Pancreas (tissue), 10 donors: ENCODE measurements at regions not wholly inside any gene's neighbourhood (a gene's known extent, or its start where the extent isn't known, plus 50 kb on each side); places are given as distances from the start of the nearest gene placed in this dataset.

ENCODE experiments used
- ATAC-seq, 4 donors: fragments of 200-7000 bp; cut with Tn5 transposase; one replicate each; pipeline versions ENCODE4 v1.8.0 to v1.9.1; 2020; ENCODE audit warnings: mild to moderate bottlenecking in 4 of 4, moderate library complexity in 4 of 4
- DNase-seq, 6 donors: peaks; one replicate each; pipeline ENCODE4 v3.0.0-alpha.2; 2020
- FAIRE-seq: peaks from 2 replicates; lab custom pipeline; 2012; peaks lifted over from hg19 to GRCh38; lab: Jason Lieb, UNC
- H3K27ac ChIP-seq, 4 donors: fragments of 200-600 bp; sonication (generic); 1 replicate in 3 of 4; 2 replicates in 1 of 4; pipeline versions ENCODE4 v1.5.0 to v1.8.0; 2020
- H3K27me3 ChIP-seq, 4 donors: fragments of 200-600 bp; one replicate each; pipeline ENCODE4 v1.8.0; 2021
- H3K36me3 ChIP-seq, 3 donors: fragments of 200-600 bp; sonication (generic) in 1 of 3; one replicate each; pipeline versions ENCODE4 v1.5.0 to v1.8.0; 2020 to 2021
- H3K4me1 ChIP-seq, 3 donors: fragments of 200-600 bp; one replicate each; pipeline ENCODE4 v1.8.0; 2021
- H3K4me3 ChIP-seq, 4 donors: fragments of 200-600 bp; sonication (generic) in 2 of 4; one replicate each; pipeline versions ENCODE4 v1.5.0 to v1.8.0; 2020 to 2021
- H3K9me3 ChIP-seq, 4 donors: fragments of 200-600 bp; one replicate each; pipeline ENCODE4 v1.8.0; 2021
- CTCF ChIP-seq, 4 donors: fragments of 200-600 bp; sonication (generic) in 3 of 4; IDR thresholded peaks; one replicate each; pipeline versions ENCODE4 v1.5.0 to v1.8.0; 2021; ENCODE audit warnings: antibody characterized with exemption in 4 of 4
- WGBS, 2 donors: extraction: QIAGEN DNeasy Blood & Tissue Kit; methylation state at CpG; one replicate each; pipeline ENCODE4 v1.1.7; 2013; 5-methylcytosine and 5-hydroxymethylcytosine counted together
- intact Hi-C, 3 donors: fragments of 100-400 bp; cut with DNase I; formaldehyde crosslinking; loops; one replicate each; pipeline versions ENCODE4 v1.11.1 to v1.14.2; 2022
- donor health status: healthy with polysubstance abuse.
- donor health status: DM: no; HTN: no; CAD: no; lungs with moderate emphysema.
- donor health status: DM: no; HTN: no; CAD: no.
- donor health status: control.
- donor health status: control.
- donor health status: Bipolar disorder and iron deficiency.
- donor health status: DM: yes; HTN: yes; CAD: no.
- donor health status: DM: no; HTN: no; CAD: no.
- donor health status: DM: no; HTN: no; CAD: no.
- donor health status: DM: yes; HTN: yes; CAD: no.

DNA sequence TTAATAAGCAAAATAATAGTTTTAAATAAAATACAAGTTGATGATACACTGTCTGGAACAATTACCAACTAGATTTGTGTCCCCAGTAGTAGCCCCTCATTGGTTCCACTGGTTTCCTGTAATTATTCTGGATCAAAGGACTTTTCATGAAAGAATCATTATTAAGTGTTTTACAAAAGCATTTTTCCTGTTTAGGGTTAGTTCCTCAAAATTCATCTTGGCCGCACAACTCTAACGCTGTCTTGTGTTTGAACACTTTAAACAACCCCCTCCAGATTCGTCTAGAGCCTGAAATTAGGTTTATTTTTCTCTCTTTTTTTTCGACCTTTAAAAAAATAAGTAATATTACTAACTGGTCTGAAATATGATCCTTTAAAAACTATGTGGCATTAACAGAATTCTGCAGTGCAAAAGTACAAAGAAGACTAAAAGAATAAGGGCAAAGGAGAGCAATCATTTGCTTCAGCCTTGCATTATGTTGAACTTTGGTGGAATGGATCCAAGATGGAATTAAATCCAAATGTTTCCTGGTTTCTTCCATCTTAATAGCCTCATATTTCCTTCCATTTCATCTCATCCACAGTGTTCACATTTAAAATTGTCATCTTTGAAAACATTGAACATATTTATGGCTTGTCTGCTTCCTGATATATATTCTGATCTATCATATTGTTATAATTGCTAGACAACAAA lies 678.4 kb downstream of the IRS1 start:
- Histone ChIP-seq H3K4me1 (peaks cover 0 to 19% (median 9%) of the 10 kb centered on the region in 3 donors), H3K9me3 (no peaks in the 10 kb centered on the region), H3K27ac (no peak overlapping the region), H3K36me3 (no peaks in the 10 kb centered on the region), H3K27me3 (no peaks in the 10 kb centered on the region), H3K4me3 (no peak overlapping the region)
- WGBS, 2 donors, result 59 to 64% methylated on average over 4 of the region's 4 CpGs
- no peak for TF ChIP-seq CTCF (IDR thresholded peaks at IDR 0.05)
- no peak for ATAC-seq
- FAIRE-seq, result no peak
- DNase-seq, result no peak
- intact Hi-C loops, result no loop called here

DNA sequence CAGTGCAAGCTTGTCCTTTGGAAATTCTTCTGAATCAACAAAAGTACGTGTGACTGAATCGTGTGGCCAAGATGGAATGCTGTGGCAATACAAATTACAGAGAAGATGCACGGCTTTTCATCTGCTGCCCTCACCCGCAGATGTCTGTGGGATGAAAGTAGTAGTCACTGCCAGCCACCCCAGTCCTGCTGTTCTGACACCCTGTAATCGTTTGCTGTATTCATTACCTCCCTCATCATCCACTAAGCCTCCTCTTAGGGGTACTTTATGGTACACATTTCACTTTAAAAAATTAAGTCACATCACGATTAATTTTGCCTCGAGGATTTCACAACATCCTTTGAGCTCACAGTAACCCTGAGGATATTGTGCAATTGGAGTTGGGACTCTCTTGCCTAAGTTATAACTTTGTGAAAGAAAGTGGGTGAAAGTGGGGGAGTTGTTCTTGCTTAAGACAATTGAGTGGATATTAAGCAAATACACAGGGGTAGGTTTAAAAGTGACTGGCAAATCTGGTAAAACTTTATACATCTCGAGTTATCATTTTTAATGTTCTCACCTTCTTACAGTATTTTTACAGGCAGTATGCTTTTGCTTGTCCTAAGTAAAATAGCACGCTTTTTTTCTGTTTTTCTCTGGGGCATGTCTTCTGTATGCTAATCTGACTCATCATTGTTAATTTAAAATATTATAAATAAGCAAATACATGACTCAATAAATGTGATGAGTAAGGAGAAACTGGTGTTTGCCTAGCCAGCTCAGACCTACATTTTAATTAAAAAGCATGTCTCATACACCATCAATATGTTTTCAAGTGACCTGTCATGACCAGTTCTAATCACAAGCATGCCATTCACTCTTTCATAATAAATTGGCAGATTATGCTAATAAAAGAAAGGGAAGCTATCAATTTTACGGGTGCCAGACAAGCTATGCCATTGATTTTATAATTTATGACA lies 680.9 kb downstream of the IRS1 start:
- FAIRE-seq (no peak), ATAC-seq (peak in 3 of 4 donors; percentile 57 to 70 (median 63)), DNase-seq (no peak)
- intact Hi-C loops, result no loop called here
- H3K36me3 ChIP-seq, result no peaks in the 10 kb centered on the region
- no peaks in the 10 kb centered on the region for H3K27me3 ChIP-seq
- 27 to 31% methylated on average over 10 of the region's 10 CpGs for WGBS, 2 donors
- peaks cover 0 to 5% (median 0%) of the 10 kb centered on the region in 3 donors for H3K4me1 ChIP-seq
- no peak overlapping the region for H3K4me3 ChIP-seq
- no peaks in the 10 kb centered on the region for H3K9me3 ChIP-seq
- H3K27ac ChIP-seq, result peak overlapping the region in 1 of 4 donors; percentile 10
- TF ChIP-seq CTCF (IDR thresholded peaks at IDR 0.05), result no peak

DNA sequence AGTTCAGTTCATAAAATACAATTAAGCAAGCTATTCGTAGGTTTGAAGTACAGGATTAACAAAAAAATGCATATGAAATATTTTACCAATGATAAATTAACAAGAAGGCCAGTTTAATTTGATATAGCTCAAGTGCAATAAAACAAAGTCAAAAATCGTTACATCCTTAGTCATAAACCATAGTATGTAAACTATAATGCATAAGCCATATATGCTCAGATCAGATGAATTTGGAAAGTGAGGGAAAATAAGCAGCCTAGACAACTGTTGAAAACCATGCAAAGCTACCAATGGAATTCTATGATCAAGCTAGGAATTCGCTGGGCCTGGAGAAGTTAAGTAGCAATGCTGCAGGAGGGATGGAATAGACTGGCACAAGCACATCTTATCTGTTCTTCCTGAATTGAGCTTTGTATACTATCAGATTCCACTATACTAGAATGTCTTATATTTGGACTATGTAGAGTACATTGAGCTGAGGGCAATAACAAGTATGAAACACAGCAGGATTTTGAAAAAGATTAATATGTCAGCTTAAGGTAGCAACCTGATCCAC lies 682.0 kb downstream of the IRS1 start:
- Histone ChIP-seq H3K27me3 (no peaks in the 10 kb centered on the region), H3K27ac (no peak overlapping the region), H3K36me3 (no peaks in the 10 kb centered on the region), H3K4me3 (no peak overlapping the region), H3K9me3 (no peaks in the 10 kb centered on the region), H3K4me1 (peaks cover 0 to 5% (median 0%) of the 10 kb centered on the region in 3 donors)
- 64 to 65% methylated on average over 3 of the region's 3 CpGs for WGBS, 2 donors
- ATAC-seq (no peak), DNase-seq (no peak), FAIRE-seq (no peak)
- TF ChIP-seq CTCF (IDR thresholded peaks at IDR 0.05), result no peak
- intact Hi-C loops, result no loop called here

DNA sequence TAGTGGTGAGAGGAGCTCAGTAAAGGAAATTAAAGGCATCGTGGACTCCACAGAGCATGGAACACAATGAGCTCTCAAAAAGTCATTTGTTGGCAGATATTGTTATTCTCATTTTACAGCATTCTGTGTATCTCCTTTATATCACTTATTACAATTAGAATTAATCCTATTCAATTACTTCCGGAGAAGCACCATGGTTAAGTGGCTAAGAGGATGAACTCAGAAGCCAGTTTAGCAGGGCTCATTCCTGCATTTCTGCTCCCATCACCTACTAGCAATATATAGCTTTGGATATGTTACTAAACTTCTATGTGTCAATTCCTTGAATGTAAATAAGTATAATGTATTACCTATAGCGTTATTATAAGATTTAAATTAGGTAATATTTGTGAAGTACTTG lies 683.3 kb downstream of the IRS1 start:
- Histone ChIP-seq H3K36me3 (no peaks in the 10 kb centered on the region), H3K27ac (no peak overlapping the region), H3K27me3 (no peaks in the 10 kb centered on the region), H3K4me1 (peaks cover 0 to 5% (median 0%) of the 10 kb centered on the region in 3 donors), H3K4me3 (no peak overlapping the region), H3K9me3 (no peaks in the 10 kb centered on the region)
- intact Hi-C loops, result no loop called here
- WGBS, 2 donors, result 78 to 87% methylated on average over 3 of the region's 3 CpGs
- DNase-seq (no peak), FAIRE-seq (no peak), ATAC-seq (no peak)
- no peak for TF ChIP-seq CTCF (IDR thresholded peaks at IDR 0.05)
